HG03095 (cell line): ENCODE measurements at regions not wholly inside any gene's neighbourhood (a gene's known extent, or its start where the extent isn't known, plus 50 kb on each side); places are given as distances from the start of the nearest gene placed in this dataset.

ENCODE experiments used
- ATAC-seq: cut with Tn5 transposase; IDR thresholded peaks from one replicate; pipeline ENCODE4 v1.9.1; 2021; ENCODE audit warnings: moderate library complexity; ENCODE audit not compliant: unreplicated experiment

- ATAC-seq, result no peak
These were observed 347.6 kb upstream of the AJAP1 start for GRCh38 chr1:4306559-4307467.

- no peak for ATAC-seq
These were observed 347.0 kb upstream of the AJAP1 start for GRCh38 chr1:4307468-4307845.

GRCh38 chr1:4307911-4308545 lies 346.4 kb upstream of the AJAP1 start:
- no peak for ATAC-seq

- ATAC-seq, result no peak
These were observed 345.6 kb upstream of the AJAP1 start for GRCh38 chr1:4308806-4309205.

- no peak for ATAC-seq
These were observed 344.6 kb upstream of the AJAP1 start for GRCh38 chr1:4309676-4310320.

- ATAC-seq, result no peak
These were observed 343.9 kb upstream of the AJAP1 start for GRCh38 chr1:4310396-4310923.

- ATAC-seq, result no peak
These were observed 342.4 kb upstream of the AJAP1 start for GRCh38 chr1:4312024-4312423.

GRCh38 chr1:4315202-4315601 lies 339.2 kb upstream of the AJAP1 start:
- ATAC-seq, result no peak

- ATAC-seq, result no peak
These were observed 337.2 kb upstream of the AJAP1 start for GRCh38 chr1:4317207-4317606.

- ATAC-seq, result no peak
These were observed 335.7 kb upstream of the AJAP1 start for GRCh38 chr1:4318720-4319119.

GRCh38 chr1:4319496-4319895 lies 334.9 kb upstream of the AJAP1 start:
- no peak for ATAC-seq

GRCh38 chr1:4322881-4323280 lies 331.5 kb upstream of the AJAP1 start:
- no peak for ATAC-seq

- ATAC-seq, result no peak
These were observed 331.1 kb upstream of the AJAP1 start for GRCh38 chr1:4323309-4323708.

- ATAC-seq, result no peak
These were observed 329.9 kb upstream of the AJAP1 start for GRCh38 chr1:4324525-4324924.

- ATAC-seq, result no peak
These were observed 327.3 kb upstream of the AJAP1 start for GRCh38 chr1:4327142-4327541.

GRCh38 chr1:4328402-4329071 lies 325.9 kb upstream of the AJAP1 start:
- ATAC-seq, result no peak

- no peak for ATAC-seq
These were observed 323.3 kb upstream of the AJAP1 start for GRCh38 chr1:4330805-4331766.

GRCh38 chr1:4331767-4332163 lies 322.6 kb upstream of the AJAP1 start:
- ATAC-seq, result no peak

- no peak for ATAC-seq
These were observed 317.9 kb upstream of the AJAP1 start for GRCh38 chr1:4336507-4336906.

GRCh38 chr1:4341421-4341820 lies 313.0 kb upstream of the AJAP1 start:
- no peak for ATAC-seq
